SU-DHL-6 (cell line): ENCODE measurements at regions not wholly inside any gene's neighbourhood (a gene's known extent, or its start where the extent isn't known, plus 50 kb on each side); places are given as distances from the start of the nearest gene placed in this dataset.

Experiments used
- CTCF ChIP-seq: fragments of 200-600 bp; sonication (generic); IDR thresholded peaks from one replicate; pipeline ENCODE4 v1.5.1; 2017; ENCODE audit warnings: antibody characterized with exemption, mild to moderate bottlenecking, low read length, moderate library complexity; ENCODE audit not compliant: insufficient read depth, poor library complexity, severe bottlenecking
- EZH2phosphoT487 ChIP-seq: fragments of 200-600 bp; sonication (generic), shearing (Covaris generic); conservative IDR thresholded peaks from 2 replicates; pipeline ENCODE4 v1.6.1; 2018; ENCODE audit warnings: mild to moderate bottlenecking, antibody characterized with exemption, low read length, moderate library complexity, mixed read lengths

GRCh38 chr12:83320350-83320749, 633.6 kb downstream of the TMTC2 start:
- TF ChIP-seq CTCF: no peak
- no peak for TF ChIP-seq EZH2phosphoT487
